Renal pelvis (tissue), 1 donor: ENCODE measurements at regions not wholly inside any gene's neighbourhood (a gene's known extent, or its start where the extent isn't known, plus 50 kb on each side); places are given as distances from the start of the nearest gene placed in this dataset.
A peak's percentile ranks its signal among the peaks of the same experiment; 100 is the strongest.
"Not testable (repeated sequence)": the region's sequence is repeated elsewhere in the genome, so short reads cannot be mapped to it uniquely, and the experiment has no call there.

Experiments
- DNase-seq: peaks from one replicate; pipeline ENCODE4 v3.0.0-alpha.2; 2013

DNA sequence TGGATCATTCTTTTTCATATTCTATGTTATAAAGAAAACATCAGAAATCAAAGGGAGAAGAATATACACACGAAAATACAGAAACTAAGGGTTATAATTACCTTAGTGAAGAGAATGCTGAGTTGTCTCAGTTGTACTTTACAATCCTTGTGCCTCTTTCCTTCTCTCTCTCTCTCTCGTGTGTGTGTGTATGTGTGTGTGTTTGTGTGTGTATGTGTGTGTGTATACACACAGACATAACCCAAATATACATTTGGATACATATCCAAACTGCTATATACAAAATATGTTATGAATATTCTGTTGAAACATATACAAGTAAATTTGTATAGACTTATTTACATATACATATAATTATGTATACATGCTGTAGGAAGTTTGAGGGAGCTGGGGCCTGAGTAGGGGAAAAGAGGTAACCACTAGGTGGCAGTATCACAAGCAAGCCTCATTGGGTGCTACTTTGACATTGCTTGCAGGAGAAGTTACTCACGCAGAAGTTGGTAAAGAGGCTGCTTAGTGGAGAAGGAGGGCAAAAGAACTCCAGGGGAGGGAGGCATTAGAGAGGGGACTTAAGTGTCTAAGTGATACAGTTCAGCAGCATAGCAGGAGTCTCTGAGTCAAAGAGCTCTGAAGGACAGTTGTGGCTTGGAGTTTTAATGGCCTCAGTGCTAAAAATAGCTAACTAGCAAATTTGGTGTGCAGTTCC, 465.1 kb upstream of the PCDH20 start:
- no peak for DNase-seq

DNA sequence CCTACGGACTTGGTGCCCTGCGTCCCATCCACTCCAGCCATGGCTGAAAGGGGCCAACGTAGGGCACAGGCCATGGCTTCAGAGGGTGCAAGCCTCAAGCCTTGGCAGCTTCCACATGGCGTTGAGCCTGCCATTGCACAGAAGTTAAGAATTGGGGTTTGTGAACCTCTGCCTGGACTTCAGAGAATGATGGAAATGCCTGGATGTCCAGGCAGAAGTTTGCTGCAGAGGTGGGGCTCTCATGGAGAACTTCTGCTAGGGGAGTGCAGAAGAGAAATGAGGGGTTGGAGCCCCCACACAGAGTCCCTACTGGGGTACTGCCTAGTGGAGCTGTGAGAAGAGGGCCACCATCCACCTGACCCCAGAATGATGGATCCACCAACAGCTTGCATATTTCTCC, 462.9 kb upstream of the PCDH20 start:
- DNase-seq = not testable (repeated sequence)

DNA sequence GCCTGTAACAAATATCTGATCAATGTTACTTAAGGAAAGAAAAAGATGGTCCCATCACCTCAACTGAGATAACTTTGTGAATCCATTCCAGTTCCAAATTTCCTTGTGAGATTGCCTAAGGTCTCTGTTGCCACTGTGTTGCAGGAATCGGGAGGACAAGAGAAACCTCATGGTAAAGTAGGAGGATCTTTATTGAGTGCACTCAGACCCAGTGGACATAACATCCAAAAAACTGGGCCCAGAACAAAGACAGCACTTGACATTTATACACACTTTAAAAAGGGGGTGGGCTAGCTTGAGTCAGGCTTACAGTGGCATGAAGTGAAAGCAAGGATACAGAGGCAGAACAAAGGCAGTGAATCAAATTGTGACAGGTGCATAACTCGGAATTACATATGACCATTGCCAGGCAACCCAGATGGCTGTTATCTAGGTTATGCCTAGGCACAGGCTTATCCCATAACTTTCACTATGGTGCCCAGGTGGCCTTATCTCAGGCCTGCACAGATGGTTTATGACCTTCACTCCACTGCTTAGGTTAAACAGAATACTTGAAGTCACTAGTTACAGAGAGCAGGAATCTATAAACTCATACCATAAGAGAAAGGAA, 459.4 kb upstream of the PCDH20 start:
- no peak for DNase-seq

DNA sequence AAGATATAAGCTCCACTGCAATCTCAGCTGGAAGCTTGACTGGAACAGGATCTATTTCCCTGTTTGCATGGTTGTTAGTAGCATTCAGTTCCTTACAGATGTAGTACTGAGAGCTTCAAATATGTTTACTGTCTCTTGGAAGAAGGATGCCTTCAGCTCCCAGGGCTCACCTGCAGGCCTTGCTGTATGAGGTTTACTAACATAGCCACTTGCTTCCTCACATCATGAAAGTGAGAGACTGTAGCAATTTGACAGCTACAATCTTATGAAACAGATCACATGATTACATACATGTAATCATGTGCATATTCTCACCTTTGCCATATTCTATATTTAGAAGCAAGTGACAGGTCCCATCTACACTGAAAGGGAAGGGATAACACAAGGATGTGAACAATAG, 458.1 kb upstream of the PCDH20 start:
- DNase-seq = no peak

DNA sequence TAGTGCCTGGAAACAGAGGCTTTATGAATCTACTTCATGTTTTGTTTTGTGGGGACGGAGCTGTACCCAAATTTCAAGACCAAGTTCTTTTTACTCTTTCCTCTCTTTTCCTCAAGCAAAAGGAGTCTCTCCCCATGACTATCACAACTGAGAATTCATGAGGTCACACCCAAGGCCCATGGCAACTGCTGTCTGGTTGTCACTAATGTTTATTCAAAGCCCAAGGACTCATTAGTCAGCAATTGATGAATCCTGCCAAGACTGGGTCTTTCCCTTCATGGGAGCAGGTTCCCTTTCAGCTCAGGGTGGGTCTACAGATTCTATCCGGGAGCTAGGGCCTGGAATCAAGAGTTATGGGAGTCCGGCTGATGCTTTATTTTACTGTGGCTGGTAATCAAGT, 441.5 kb upstream of the PCDH20 start:
- DNase-seq = no peak

GRCh38 chr13:61852116-61852619, 436.5 kb upstream of the PCDH20 start:
- DNase-seq = no peak

DNA sequence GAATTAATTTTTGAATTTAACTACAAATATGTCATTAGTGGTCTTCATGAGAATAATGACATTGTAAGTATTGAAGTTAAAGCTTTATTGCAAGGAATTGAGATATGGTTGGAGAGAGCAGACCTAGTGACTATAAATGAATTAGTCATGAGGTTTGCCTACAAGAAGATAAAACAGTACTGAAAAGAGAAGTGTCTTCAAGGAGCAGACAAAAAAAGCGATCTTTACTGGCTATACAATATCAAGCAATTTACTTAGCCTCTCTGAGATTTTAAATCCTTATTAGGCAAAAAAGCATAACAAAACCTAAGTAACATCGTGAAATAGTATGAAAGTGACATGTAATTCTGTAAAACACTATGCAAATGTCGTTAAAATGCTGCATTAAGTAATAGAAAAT, 435.1 kb upstream of the PCDH20 start:
- no peak for DNase-seq

GRCh38 chr13:61838568-61838967, 422.9 kb upstream of the PCDH20 start:
- DNase-seq = no peak

DNA sequence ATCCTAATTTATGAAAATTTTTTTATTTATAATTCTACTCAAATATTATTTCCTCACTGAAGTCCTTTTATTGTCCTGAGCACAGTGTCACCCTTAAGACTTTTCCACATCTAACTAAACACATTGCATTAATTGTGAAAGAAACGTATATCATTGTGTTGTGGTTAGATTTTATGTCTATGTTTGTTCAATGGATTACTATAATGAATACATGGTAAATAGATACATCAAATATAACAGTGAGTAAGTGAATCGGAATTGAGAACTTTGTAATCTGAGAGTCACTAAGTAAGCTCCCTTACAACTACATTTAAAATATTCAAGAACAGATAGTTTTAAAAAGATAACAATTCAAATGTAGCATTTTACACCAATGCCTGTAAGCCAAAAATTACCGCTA, 417.6 kb upstream of the PCDH20 start:
- DNase-seq = no peak

GRCh38 chr13:61831026-61831425, 415.4 kb upstream of the PCDH20 start:
- no peak for DNase-seq

- no peak for DNase-seq
These were observed 414.8 kb upstream of the PCDH20 start for GRCh38 chr13:61830475-61830874.

- DNase-seq = no peak
These were observed 408.5 kb upstream of the PCDH20 start for GRCh38 chr13:61824168-61824567.

- DNase-seq = no peak
These were observed 396.6 kb upstream of the PCDH20 start for GRCh38 chr13:61812286-61812685.

DNA sequence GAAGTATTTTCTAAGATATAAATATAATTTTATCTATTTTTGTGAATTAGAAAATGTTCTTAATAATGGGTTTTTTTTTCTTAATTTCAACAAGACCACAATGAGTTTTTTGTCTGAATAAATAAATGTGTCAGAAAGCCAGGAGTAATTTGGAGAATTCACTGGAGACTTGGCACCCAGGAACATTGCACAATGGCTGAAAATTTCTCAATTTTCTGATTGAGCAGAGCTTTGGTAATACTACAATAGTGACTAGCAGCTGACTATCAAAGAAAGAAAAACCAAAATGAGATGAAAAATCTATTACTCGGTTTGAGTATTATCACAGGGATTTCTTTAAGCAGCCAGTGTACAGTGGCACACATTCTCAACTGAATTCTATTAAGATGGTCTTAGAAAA, 394.4 kb upstream of the PCDH20 start:
- no peak for DNase-seq

- DNase-seq = no peak
These were observed 381.7 kb upstream of the PCDH20 start for GRCh38 chr13:61797397-61797796.

DNA sequence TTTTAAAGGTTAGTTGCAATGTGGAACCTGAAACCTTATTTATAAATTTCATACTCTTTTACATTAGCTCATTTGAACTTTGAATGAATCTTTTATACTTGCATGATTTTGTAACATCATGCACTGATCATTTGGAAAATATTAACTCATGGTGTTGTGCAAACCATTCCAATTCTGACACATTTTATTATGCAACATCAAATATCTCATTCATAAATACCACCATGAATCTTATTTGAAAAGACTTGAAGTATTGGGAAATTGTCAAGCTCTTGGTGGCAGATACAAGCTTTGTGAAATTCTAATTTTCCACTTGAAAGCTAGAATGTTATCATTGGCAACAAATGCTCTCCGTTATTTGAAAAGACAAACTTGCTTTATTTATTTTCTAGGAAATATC, 379.9 kb upstream of the PCDH20 start:
- DNase-seq = no peak

GRCh38 chr13:61779456-61779855, 363.8 kb upstream of the PCDH20 start:
- no peak for DNase-seq

DNA sequence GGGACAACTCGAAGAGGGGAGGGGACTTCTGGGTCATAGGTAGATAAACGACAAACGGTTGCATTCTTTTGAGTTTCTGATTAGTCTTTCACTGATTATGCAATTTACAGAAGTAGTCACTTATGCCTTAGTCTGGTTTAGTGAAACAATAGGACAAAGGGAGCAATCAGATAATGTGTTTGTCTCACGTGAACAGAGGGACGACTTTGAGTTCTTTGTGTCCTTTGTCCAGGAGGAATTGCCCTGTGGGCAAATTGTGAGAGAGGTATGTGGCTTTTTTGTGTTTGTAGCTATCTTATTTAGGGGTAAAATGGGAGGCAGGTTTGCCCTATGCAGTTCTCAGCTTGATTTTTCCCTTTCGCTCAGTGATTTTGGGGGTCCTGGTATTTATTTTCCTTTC, 362.9 kb upstream of the PCDH20 start:
- no peak for DNase-seq

GRCh38 chr13:61777899-61778298, 362.2 kb upstream of the PCDH20 start:
- DNase-seq = peak; percentile 8

DNA sequence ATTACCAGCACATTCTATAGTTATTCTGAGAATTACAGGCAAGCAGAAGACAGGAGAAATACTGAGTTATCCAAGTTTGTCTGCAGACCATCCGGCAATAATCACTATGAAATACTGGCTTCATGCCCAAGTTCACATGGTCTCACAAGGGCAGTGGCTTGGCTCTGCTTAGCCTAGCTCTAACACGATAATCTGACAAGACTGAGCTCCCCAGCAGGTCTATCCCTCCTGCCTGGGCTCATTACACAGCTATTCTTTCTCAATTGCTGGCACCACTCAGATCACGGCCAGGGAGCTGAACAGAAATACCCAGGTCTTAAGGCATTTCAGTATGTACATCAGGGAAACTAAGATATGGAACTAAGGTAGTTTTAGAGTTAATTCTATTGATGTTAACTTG, 361.6 kb upstream of the PCDH20 start:
- DNase-seq = peak; percentile 4

GRCh38 chr13:61774903-61775302, 359.3 kb upstream of the PCDH20 start:
- no peak for DNase-seq

GRCh38 chr13:61770681-61771080, 355.0 kb upstream of the PCDH20 start:
- DNase-seq = no peak

- DNase-seq = no peak
These were observed 352.5 kb upstream of the PCDH20 start for GRCh38 chr13:61768175-61768574.

DNA sequence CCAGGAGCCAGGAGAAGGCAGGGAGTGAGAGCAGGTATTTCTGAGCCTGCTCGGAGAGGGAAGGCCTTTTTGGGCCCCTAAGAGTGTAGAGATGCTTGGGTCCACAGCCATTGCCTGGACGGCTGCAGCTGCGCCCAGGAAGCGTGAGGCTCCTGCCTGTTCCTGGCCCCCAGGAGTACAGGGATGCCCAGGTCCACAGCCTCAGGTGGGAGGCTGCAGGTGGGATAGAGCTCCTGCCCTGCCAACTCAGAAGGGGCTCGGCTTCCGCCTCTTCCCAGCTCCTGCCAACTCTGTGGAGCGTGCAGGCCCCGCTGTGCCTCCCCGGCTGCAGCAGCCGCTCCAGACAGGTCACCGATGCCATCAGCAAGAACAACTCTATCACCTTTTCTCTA, 351.0 kb upstream of the PCDH20 start:
- no peak for DNase-seq
